Psoas muscle (tissue), 7 donors: ENCODE measurements at regions not wholly inside any gene's neighbourhood (a gene's known extent, or its start where the extent isn't known, plus 50 kb on each side); places are given as distances from the start of the nearest gene placed in this dataset.
A peak's percentile ranks its signal among the peaks of the same experiment; 100 is the strongest.

Experiments used
- ATAC-seq, 4 donors: fragments of 200-7000 bp; cut with Tn5 transposase; one replicate each; pipeline ENCODE4 v1.9.1; 2020; ENCODE audit warnings: moderate library complexity in 3 of 4, mild to moderate bottlenecking in 2 of 4
- DNase-seq, 2 donors: peaks; one replicate each; pipeline ENCODE4 v3.0.0-alpha.2; 2020
- H3K27ac ChIP-seq: fragments of 200-600 bp; one replicate; pipeline ENCODE4 v1.8.0; 2022
- H3K27me3 ChIP-seq, 3 donors: fragments of 200-600 bp in 1 of 3; one replicate each; pipeline versions ENCODE4 v1.6.1 to v1.8.0; 2013 to 2022; ENCODE audit warnings: low read length in 2 of 3, mild to moderate bottlenecking in 2 of 3, moderate library complexity in 1 of 3; ENCODE audit not compliant: insufficient read depth in 3 of 3
- H3K36me3 ChIP-seq, 2 donors: fragments of 200-600 bp in 1 of 2; one replicate each; pipeline versions ENCODE4 v1.6.1 to v1.8.0; 2013 to 2022; ENCODE audit warnings: low read depth in 1 of 2, mild to moderate bottlenecking in 1 of 2, moderate library complexity in 1 of 2; ENCODE audit not compliant: insufficient read depth in 1 of 2
- H3K4me1 ChIP-seq: fragments of 200-600 bp; one replicate; pipeline ENCODE4 v1.8.0; 2022
- H3K4me3 ChIP-seq: fragments of 200-600 bp; one replicate; pipeline ENCODE4 v1.8.0; 2022; ENCODE audit warnings: mild to moderate bottlenecking
- H3K9me3 ChIP-seq: fragments of 200-600 bp; one replicate; pipeline ENCODE4 v1.8.0; 2022
- CTCF ChIP-seq: fragments of 200-600 bp; IDR thresholded peaks from one replicate; pipeline ENCODE4 v1.8.0; 2022; ENCODE audit warnings: antibody characterized with exemption
- whole genome bisulfite sequencing, 3 donors: extraction: QIAGEN DNeasy Blood & Tissue Kit; methylation state at CpG; one replicate each; pipeline versions ENCODE4 v1.1.6 to v1.1.7; 2013; 5-methylcytosine and 5-hydroxymethylcytosine counted together
- intact Hi-C, 2 donors: fragments of 100-400 bp; cut with DNase I; formaldehyde crosslinking; loops; one replicate each; pipeline versions ENCODE4 v1.11.0 to v1.14.2; 2022
- donor health status: healthy with polysubstance abuse.
- donor health status: DM: no; HTN: no; CAD: no; lungs with moderate emphysema.
- donor health status: Bipolar disorder and iron deficiency.
- donor health status: healthy.
- donor health status: DM: yes; HTN: yes; CAD: no.
- donor health status: DM: no; HTN: no; CAD: no.
- donor health status: DM: yes; HTN: yes; CAD: no.

GRCh38 chr15:62606376-62607113, 436.0 kb upstream of the TPM1 start:
- whole genome bisulfite sequencing, 3 donors: 81 to 89% (median 84%) methylated on average over 14 of the region's 14 CpGs
- Histone ChIP-seq H3K27me3 (no peaks in the 10 kb centered on the region), H3K9me3 (no peaks in the 10 kb centered on the region), H3K4me3 (no peak overlapping the region), H3K36me3 (no peaks in the 10 kb centered on the region), H3K4me1 (peaks cover 31% of the 10 kb centered on the region), H3K27ac (no peak overlapping the region)
- DNase-seq (no peak), ATAC-seq (peak in 2 of 4 donors; percentile 34 to 62)
- intact Hi-C loops: no loop called here
- TF ChIP-seq CTCF: no peak

- no peak for DNase-seq
- H3K9me3 ChIP-seq: no peaks in the 10 kb centered on the region
- ATAC-seq: no peak
- WGBS, 3 donors: 61 to 88% (median 85%) methylated on average over 1 of the region's 1 CpG
- no peak overlapping the region for H3K27ac ChIP-seq
- no peak for TF ChIP-seq CTCF
- peaks cover 31% of the 10 kb centered on the region for H3K4me1 ChIP-seq
- no peaks in the 10 kb centered on the region for H3K36me3 ChIP-seq
- intact Hi-C loops: no loop called here
- H3K4me3 ChIP-seq: no peak overlapping the region
- H3K27me3 ChIP-seq: no peaks in the 10 kb centered on the region
Observed at GRCh38 chr15:62607114-62607462, 435.5 kb upstream of the TPM1 start.

GRCh38 chr15:62607643-62608042, 434.9 kb upstream of the TPM1 start:
- intact Hi-C loops: no loop called here
- 95 to 98% (median 96%) methylated on average over 3 of the region's 3 CpGs for WGBS, 3 donors

GRCh38 chr15:62608369-62608768, 434.2 kb upstream of the TPM1 start:
- Histone ChIP-seq H3K27me3 (no peaks in the 10 kb centered on the region), H3K27ac (no peak overlapping the region), H3K4me1 (peaks cover 23% of the 10 kb centered on the region), H3K36me3 (no peaks in the 10 kb centered on the region), H3K9me3 (no peaks in the 10 kb centered on the region), H3K4me3 (no peak overlapping the region)
- intact Hi-C loops: no loop called here
- no peak for TF ChIP-seq CTCF
- ATAC-seq (no peak), DNase-seq (no peak)
- WGBS, 3 donors: 89 to 93% (median 93%) methylated on average over 6 of the region's 6 CpGs

More at GRCh38 chr15:62607643-62608042, 434.9 kb upstream of the TPM1 start:
- no peaks in the 10 kb centered on the region for H3K36me3 ChIP-seq
- no peak for TF ChIP-seq CTCF
- no peaks in the 10 kb centered on the region for H3K9me3 ChIP-seq
- H3K4me1 ChIP-seq: peaks cover 28% of the 10 kb centered on the region
- DNase-seq (no peak), ATAC-seq (peak in 3 of 4 donors; percentile 35 to 77 (median 72))
- no peak overlapping the region for H3K4me3 ChIP-seq
- H3K27me3 ChIP-seq: no peaks in the 10 kb centered on the region
- H3K27ac ChIP-seq: no peak overlapping the region
